ENCODE measurements at regions not wholly inside any gene's neighbourhood (a gene's known extent, or its start where the extent isn't known, plus 50 kb on each side); places are given as distances from the start of the nearest gene placed in this dataset.
"Not testable (repeated sequence)": the region's sequence is repeated elsewhere in the genome, so short reads cannot be mapped to it uniquely, and the experiment has no call there.

GRCh38 chr4:123236606-123237005 lies 160.0 kb upstream of the SPRY1 start:
- no peak overlapping the region for H3K27ac ChIP-seq (ENCODE audit: low read length, poor library complexity, severe bottlenecking)
- H4K8ac ChIP-seq (ENCODE audit: low read length), result no peak overlapping the region
- no peak overlapping the region for H3K4ac ChIP-seq (ENCODE audit: low read depth in 1 of 2, low read length in 2 of 2)
- H3K79me1 ChIP-seq (replicated peaks; ENCODE audit: low read length, poor library complexity, severe bottlenecking), result peaks cover 4% of the 10 kb centered on the region
- WGBS, result 100% methylated on average over 1 of the region's 2 CpGs
- H2BK5ac ChIP-seq (ENCODE audit: low read depth, low read length, poor library complexity, severe bottlenecking), result no peak overlapping the region
- H2BK15ac ChIP-seq (ENCODE audit: low read depth, poor library complexity, severe bottlenecking), result no peak overlapping the region
- H2AK5ac ChIP-seq (ENCODE audit: low read length, severe bottlenecking), result no peak overlapping the region
- H3K36me3 ChIP-seq (ENCODE audit: control insufficient read depth in 1 of 2, insufficient read depth in 2 of 2, low read depth in 1 of 2, low read length in 2 of 2), result peaks cover 0 to 4% of the 10 kb centered on the region in 2 experiments
- DNase-seq, result no peak
- no peak overlapping the region for H3K23ac ChIP-seq (ENCODE audit: low read length in 2 of 2)
- no peak overlapping the region for H2AFZ ChIP-seq (ENCODE audit: low read depth, low read length)
- H3K4me1 ChIP-seq (ENCODE audit: control insufficient read depth, insufficient read depth, low read depth, low read length), result no peaks in the 10 kb centered on the region
- H2BK12ac ChIP-seq (ENCODE audit: low read length in 2 of 2), result no peak overlapping the region
- H2BK120ac ChIP-seq (ENCODE audit: low read depth, low read length), result no peak overlapping the region
- H3K27me3 ChIP-seq (ENCODE audit: control insufficient read depth in 1 of 2, insufficient read depth in 1 of 2, low read length in 2 of 2), result no peaks in the 10 kb centered on the region
- no peak overlapping the region for H3K18ac ChIP-seq (ENCODE audit: low read depth in 1 of 2, low read length in 2 of 2)
- H3K9me3 ChIP-seq (ENCODE audit: control insufficient read depth, low read length), result no peaks in the 10 kb centered on the region
- no peak overlapping the region for H3K4me2 ChIP-seq (ENCODE audit: low read length, poor library complexity, severe bottlenecking)
- H3K4me3 ChIP-seq (ENCODE audit: insufficient read depth in 1 of 2, low read depth in 1 of 2, low read length in 2 of 2), result no peak overlapping the region
- no peak overlapping the region for H3K14ac ChIP-seq (ENCODE audit: low read length in 2 of 2)
- no peak overlapping the region for H4K91ac ChIP-seq (ENCODE audit: low read length)
- H3K9ac ChIP-seq (ENCODE audit: low read length), result no peak overlapping the region

DNA sequence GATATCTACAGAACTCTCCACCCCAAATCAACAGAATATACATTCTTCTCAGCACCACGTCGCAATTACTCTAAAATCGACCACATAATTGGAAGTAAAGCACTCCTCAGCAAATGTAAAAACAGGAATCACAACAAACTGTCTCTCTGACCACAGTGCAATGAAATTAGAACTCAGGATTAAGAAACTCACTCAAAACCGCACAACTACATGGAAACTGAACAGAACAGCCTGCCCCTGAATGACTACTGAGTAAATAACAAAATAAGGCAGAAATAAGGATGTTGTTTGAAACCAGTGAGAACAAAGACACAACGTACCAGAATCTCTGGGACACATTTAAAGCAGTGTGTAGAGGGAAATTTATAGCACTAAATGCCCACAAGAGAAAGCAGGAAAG lies 156.3 kb upstream of the SPRY1 start:
- H2BK120ac ChIP-seq (ENCODE audit: low read depth, low read length); H3K4me3 ChIP-seq (ENCODE audit: insufficient read depth in 1 of 2, low read depth in 1 of 2, low read length in 2 of 2); H4K91ac ChIP-seq (ENCODE audit: low read length); H2AFZ ChIP-seq (ENCODE audit: low read depth, low read length); H3K27me3 ChIP-seq (ENCODE audit: control insufficient read depth in 1 of 2, insufficient read depth in 1 of 2, low read length in 2 of 2); H3K9ac ChIP-seq (ENCODE audit: low read length); H3K27ac ChIP-seq (ENCODE audit: low read length, poor library complexity, severe bottlenecking); H2BK15ac ChIP-seq (ENCODE audit: low read depth, poor library complexity, severe bottlenecking); H3K18ac ChIP-seq (ENCODE audit: low read depth in 1 of 2, low read length in 2 of 2); H2BK5ac ChIP-seq (ENCODE audit: low read depth, low read length, poor library complexity, severe bottlenecking); H3K4ac ChIP-seq (ENCODE audit: low read depth in 1 of 2, low read length in 2 of 2); H3K4me2 ChIP-seq (ENCODE audit: low read length, poor library complexity, severe bottlenecking); H2AK5ac ChIP-seq (ENCODE audit: low read length, severe bottlenecking); DNase-seq; H4K8ac ChIP-seq (ENCODE audit: low read length); H2BK12ac ChIP-seq (ENCODE audit: low read length in 2 of 2); H3K14ac ChIP-seq (ENCODE audit: low read length in 2 of 2); H3K79me1 ChIP-seq (replicated peaks; ENCODE audit: low read length, poor library complexity, severe bottlenecking); H3K4me1 ChIP-seq (ENCODE audit: control insufficient read depth, insufficient read depth, low read depth, low read length); H3K9me3 ChIP-seq (ENCODE audit: control insufficient read depth, low read length); H3K23ac ChIP-seq (ENCODE audit: low read length in 2 of 2); H3K36me3 ChIP-seq (ENCODE audit: control insufficient read depth in 1 of 2, insufficient read depth in 2 of 2, low read depth in 1 of 2, low read length in 2 of 2): not testable (repeated sequence)
- over 99% methylated on average over 3 of the region's 5 CpGs for WGBS

DNA sequence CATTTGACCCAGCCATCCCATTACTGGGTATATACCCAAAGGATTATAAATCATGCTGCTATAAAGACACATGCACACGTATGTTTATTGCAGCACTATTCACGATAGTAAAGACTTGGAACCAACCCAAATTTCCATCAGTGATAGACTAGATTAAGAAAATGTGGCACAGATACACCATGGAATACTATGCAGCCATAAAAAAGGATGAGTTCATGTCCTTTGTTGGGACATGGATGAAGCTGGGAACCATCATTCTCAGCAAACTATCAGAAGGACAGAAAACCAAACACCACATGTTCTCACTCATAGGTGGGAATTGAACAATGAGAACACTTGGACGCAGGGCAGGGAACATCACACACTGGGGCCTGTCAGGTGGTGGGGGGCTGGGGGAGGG lies 153.4 kb upstream of the SPRY1 start:
- H3K4me2 ChIP-seq (ENCODE audit: low read length, poor library complexity, severe bottlenecking); H3K27me3 ChIP-seq (ENCODE audit: control insufficient read depth in 1 of 2, insufficient read depth in 1 of 2, low read length in 2 of 2); H2BK12ac ChIP-seq (ENCODE audit: low read length in 2 of 2); H3K4me1 ChIP-seq (ENCODE audit: control insufficient read depth, insufficient read depth, low read depth, low read length); H3K23ac ChIP-seq (ENCODE audit: low read length in 2 of 2); H2BK15ac ChIP-seq (ENCODE audit: low read depth, poor library complexity, severe bottlenecking); H3K9ac ChIP-seq (ENCODE audit: low read length); H3K4me3 ChIP-seq (ENCODE audit: insufficient read depth in 1 of 2, low read depth in 1 of 2, low read length in 2 of 2); H3K14ac ChIP-seq (ENCODE audit: low read length in 2 of 2); H3K36me3 ChIP-seq (ENCODE audit: control insufficient read depth in 1 of 2, insufficient read depth in 2 of 2, low read depth in 1 of 2, low read length in 2 of 2); H2BK5ac ChIP-seq (ENCODE audit: low read depth, low read length, poor library complexity, severe bottlenecking); H4K8ac ChIP-seq (ENCODE audit: low read length); H2BK120ac ChIP-seq (ENCODE audit: low read depth, low read length); DNase-seq; H3K9me3 ChIP-seq (ENCODE audit: control insufficient read depth, low read length); H3K79me1 ChIP-seq (replicated peaks; ENCODE audit: low read length, poor library complexity, severe bottlenecking); H3K27ac ChIP-seq (ENCODE audit: low read length, poor library complexity, severe bottlenecking); H2AK5ac ChIP-seq (ENCODE audit: low read length, severe bottlenecking); H2AFZ ChIP-seq (ENCODE audit: low read depth, low read length); H4K91ac ChIP-seq (ENCODE audit: low read length); H3K4ac ChIP-seq (ENCODE audit: low read depth in 1 of 2, low read length in 2 of 2); H3K18ac ChIP-seq (ENCODE audit: low read depth in 1 of 2, low read length in 2 of 2): not testable (repeated sequence)
- 100% methylated on average over 1 of the region's 3 CpGs for WGBS

DNA sequence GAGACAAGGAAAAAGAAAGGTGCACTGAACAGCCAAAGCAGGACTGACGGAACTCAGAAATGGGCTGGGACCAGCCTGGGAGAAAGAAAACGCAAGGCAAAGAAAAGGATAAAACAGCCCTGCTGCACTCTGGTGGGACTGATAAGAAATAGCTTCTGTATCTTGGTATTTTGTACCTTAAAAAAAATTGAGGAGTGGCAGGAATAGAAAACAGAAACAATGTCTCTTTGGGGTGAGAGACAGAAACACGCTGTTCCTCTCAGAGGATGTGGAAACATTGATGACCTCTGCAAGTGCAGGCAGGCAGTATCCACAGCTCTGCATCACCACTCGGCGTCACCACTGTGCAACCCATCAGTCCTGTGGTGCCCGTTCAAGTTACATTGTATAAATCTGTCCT lies 152.5 kb upstream of the SPRY1 start:
- Histone ChIP-seq H3K18ac (ENCODE audit: low read depth in 1 of 2, low read length in 2 of 2) (peak overlapping the region in 1 of 2 experiments; percentile 30), H3K27me3 (ENCODE audit: control insufficient read depth in 1 of 2, insufficient read depth in 1 of 2, low read length in 2 of 2) (no peaks in the 10 kb centered on the region), H3K27ac (ENCODE audit: low read length, poor library complexity, severe bottlenecking) (no peak overlapping the region), H2BK120ac (ENCODE audit: low read depth, low read length) (no peak overlapping the region), H3K4me2 (ENCODE audit: low read length, poor library complexity, severe bottlenecking) (no peak overlapping the region), H2BK15ac (ENCODE audit: low read depth, poor library complexity, severe bottlenecking) (no peak overlapping the region), H3K23ac (ENCODE audit: low read length in 2 of 2) (no peak overlapping the region), H3K4ac (ENCODE audit: low read depth in 1 of 2, low read length in 2 of 2) (no peak overlapping the region), H4K8ac (ENCODE audit: low read length) (no peak overlapping the region), H3K14ac (ENCODE audit: low read length in 2 of 2) (no peak overlapping the region), H4K91ac (ENCODE audit: low read length) (no peak overlapping the region), H2AK5ac (ENCODE audit: low read length, severe bottlenecking) (no peak overlapping the region), H2BK12ac (ENCODE audit: low read length in 2 of 2) (no peak overlapping the region), H2AFZ (ENCODE audit: low read depth, low read length) (no peak overlapping the region), H3K36me3 (ENCODE audit: control insufficient read depth in 1 of 2, insufficient read depth in 2 of 2, low read depth in 1 of 2, low read length in 2 of 2) (no peaks in the 10 kb centered on the region), H3K79me1 (replicated peaks; ENCODE audit: low read length, poor library complexity, severe bottlenecking) (peaks cover 3% of the 10 kb centered on the region), H3K9ac (ENCODE audit: low read length) (no peak overlapping the region), H3K9me3 (ENCODE audit: control insufficient read depth, low read length) (no peaks in the 10 kb centered on the region), H3K4me1 (ENCODE audit: control insufficient read depth, insufficient read depth, low read depth, low read length) (peaks cover 1% of the 10 kb centered on the region), H3K4me3 (ENCODE audit: insufficient read depth in 1 of 2, low read depth in 1 of 2, low read length in 2 of 2) (no peak overlapping the region), H2BK5ac (ENCODE audit: low read depth, low read length, poor library complexity, severe bottlenecking) (no peak overlapping the region)
- DNase-seq, result peak; percentile 24
- WGBS, result 81% methylated on average over 5 of the region's 6 CpGs
